CD4-positive, alpha-beta T cell treated with Interleukin-4 for 4 hours (primary cell): ENCODE measurements at regions not wholly inside any gene's neighbourhood (a gene's known extent, or its start where the extent isn't known, plus 50 kb on each side); places are given as distances from the start of the nearest gene placed in this dataset.
A peak's percentile ranks its signal among the peaks of the same experiment; 100 is the strongest.
"Not testable (repeated sequence)": the region's sequence is repeated elsewhere in the genome, so short reads cannot be mapped to it uniquely, and the experiment has no call there.

Experiments
- DNase-seq: peaks from one replicate; pipeline ENCODE4 v3.0.0-alpha.2; 2020

DNA sequence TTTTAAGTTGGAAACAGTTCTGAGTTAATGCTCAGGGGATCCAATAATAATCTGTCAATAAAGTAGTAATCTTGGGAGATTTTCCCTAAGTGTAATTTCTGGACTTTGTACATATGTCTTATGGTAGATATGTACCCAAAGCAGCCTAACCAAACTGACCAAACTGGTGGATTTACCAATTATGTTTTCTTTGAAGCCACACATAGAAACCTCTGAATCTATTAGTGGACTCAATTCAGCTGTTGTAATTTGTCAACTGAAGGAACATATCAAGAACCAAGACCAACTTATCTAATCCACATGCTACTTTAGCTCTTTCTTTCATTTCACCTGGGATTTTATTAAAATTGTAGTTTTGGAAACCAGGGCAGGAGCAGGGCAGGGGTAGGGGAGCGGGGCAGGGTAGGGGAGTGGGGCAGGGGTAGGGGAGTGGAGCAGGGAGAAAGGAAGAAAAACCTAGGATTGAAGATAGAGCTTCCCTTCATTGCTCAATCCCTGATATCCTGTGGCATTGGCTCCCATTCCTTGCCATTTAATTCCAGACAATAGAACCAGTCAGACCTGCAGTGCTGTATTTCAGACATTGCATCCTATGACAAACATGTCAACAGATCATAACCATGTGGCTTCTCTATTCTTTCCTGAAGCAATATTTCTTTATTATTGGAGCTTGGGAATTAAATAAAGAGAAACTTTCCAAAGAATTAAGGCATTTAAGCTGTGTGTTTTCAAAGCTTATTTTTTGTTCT, 101.8 kb downstream of the NFKBIZ start:
- no peak for DNase-seq

DNA sequence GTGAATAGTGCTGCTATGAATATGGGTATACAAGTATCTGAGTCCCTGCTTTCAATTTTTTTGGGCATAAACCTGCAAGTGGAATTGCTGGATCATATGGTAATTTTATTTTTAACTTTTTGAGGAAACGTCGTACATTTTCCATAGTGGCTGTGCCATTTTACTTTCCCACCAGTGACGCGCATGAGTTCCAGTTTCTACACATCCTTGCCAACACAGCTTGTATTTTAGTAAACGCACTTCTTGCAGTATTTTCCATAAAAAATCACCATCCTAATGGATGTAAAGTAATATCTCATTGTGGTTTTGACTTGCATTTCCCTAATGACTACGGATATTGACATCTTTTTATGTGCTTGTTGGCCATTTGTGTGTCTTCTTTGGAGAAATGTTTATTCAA, 105.0 kb downstream of the NFKBIZ start:
- DNase-seq, result no peak

DNA sequence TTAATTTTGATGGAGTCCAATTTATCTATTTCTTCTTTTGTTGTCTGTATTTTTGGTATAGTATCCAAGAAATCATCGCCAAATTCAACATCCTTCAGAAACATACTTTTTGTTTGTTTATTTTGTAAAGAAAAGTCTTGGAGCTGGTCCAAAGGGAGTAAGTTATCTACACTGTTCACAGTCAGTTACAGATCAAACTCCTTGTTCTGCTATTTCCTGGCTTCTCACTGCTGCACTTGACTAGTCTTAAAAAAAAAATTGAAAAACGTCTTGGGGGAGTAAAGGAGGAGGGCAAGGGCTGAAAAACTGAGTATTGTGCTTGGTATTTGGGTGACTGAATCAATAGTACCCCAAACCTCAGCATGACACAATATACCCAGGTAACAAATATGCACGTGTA, 105.6 kb downstream of the NFKBIZ start:
- no peak for DNase-seq

DNA sequence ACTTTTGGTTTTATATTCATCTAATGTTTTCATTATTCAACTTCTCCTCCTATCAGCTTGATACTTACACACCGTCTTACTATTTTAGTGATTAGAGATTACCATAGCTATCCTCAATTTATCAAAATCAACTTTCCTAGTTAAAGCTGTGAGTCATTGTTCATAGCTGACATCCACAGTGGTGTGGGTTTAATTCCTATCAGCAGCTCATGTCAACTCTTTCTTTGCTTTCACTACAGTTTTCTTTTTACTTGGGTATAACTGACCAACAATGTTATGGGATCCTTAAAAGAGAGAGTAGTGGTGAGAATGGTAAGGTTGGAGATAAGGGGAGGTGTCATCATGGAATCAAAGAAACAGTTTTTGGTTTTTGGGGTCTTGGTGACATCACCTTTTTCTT, 112.7 kb downstream of the NFKBIZ start:
- DNase-seq, result no peak

DNA sequence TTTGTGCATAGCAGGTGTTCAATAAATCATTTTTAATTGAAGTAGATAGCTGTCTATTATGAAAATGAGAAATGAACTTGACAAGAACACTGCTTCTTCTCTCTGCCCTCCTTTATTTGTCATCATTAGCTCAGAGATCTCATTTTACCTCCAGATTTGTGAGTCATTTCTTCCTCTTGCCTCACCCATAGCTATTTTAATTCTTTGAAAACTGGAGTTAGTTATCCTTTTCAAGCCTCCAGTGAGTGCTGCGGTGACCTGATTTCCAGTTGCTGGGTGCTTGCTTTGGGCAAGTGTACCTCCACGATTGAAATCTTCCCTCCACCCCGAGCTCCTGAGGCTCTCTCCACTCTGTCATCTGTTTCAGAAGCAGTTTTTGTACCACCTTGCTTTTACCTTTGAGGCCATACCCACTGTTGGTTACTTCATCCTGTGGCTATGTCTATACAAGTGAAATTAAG, 114.6 kb downstream of the NFKBIZ start:
- DNase-seq, result peak; percentile 8

DNA sequence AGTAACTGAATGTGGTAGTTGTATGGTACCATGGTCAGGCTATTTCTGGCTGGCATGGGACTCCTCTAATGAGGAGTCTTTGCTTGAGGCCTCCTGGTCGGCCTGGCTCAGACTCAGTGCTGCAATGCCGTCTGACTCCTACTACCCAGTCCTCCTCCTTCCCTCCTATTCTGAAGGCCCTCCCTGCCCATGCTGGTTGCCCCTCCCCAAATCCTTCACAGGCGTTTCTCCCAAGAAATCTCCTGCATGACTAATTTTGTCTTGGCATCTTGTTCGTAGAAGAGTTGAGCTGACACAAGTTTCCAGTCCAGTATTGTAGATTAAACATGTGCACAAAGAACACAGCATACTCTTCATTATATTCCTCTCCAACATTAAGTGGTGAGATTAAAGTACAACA, 115.5 kb downstream of the NFKBIZ start:
- DNase-seq, result no peak

DNA sequence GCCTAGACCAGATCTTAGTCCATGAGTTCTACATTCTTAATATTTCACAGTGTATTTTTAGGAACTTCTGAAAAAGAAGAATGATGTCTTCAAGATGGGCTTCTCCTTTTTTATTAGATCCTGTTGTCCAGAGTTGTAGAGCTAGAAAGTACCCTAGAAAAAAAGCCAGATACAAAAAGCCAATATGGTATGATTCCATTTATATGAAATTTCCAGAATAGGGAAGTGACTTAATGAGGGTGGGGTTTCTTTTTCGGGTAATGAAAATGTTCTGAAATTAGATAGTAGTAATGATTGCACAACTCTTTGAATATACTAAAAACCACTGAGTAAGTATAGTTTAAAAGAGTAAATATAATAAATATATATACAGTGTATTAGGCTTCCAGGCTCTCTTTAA, 116.9 kb downstream of the NFKBIZ start:
- DNase-seq, result no peak

DNA sequence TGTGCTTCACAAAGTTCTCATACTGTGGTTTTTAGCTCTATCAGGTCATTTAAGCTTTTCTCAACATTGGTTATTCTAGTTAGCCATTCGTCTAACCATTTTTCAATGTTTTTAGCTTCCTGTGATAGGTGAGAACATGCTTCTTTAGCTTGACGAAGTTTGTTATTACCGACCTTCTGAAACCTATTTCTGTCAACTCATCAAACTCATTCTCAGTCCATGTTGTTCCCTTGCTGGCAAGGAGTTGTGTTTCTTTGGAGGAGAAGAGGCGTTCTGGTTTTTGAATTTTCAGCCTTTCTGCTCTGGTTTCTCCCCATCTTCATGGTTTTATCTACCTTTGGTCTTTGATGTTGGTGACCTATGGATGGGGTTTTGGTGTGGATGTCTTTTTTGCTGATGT, 120.9 kb downstream of the NFKBIZ start:
- DNase-seq, result no peak

DNA sequence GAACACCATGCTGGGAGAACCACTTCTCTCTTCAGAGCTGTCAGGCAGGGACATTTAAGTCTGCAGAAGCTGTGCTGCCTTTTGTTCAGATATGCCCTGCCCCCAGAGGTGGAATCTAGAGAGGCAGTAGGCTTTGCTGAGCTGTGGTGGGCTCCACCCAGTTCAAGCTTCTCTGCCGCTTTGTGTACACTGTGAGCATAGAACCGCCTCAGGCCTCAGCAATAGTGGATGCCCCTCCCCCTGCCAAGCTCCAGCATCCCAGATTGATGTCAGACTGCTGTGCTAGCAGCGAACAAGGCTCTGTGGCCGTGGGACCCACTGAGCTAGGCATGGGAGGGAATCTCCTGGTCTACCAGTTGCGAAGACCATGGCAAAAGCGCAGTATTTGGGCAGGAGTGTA, 121.6 kb downstream of the NFKBIZ start:
- no peak for DNase-seq

DNA sequence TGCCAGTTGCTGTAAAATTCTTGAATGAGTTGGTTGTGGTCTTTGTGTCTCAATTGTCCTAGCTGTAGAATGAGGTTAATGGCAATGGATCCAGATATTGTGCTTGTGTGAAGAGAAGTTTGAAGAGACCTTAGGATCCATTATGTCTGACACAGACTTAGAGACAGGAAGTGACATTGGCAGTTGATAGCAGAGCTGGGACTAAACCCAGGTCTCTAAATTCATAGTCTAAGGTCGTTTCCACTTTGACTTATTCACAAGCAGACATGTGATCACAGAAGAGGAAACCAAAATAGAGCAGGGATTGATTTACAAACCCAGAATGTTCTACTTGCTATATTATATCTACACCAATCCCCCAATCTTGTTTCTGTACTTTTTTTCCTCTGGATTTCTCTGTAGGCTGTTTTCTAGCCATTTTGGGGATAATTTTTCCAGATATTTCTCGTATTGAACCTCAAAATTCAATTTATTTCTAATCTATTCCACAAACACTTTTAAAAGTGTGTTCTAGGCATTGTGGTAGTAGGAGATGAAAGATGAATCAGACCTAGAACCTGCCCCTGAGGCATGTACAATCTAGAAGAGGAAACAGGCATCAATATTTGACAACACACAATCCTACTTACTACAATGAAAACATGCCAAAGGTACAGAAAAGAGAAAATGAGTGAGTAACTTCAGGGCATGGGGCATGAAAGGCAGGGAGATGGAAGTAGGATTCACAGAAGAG, 123.3 kb downstream of the NFKBIZ start:
- DNase-seq, result no peak

DNA sequence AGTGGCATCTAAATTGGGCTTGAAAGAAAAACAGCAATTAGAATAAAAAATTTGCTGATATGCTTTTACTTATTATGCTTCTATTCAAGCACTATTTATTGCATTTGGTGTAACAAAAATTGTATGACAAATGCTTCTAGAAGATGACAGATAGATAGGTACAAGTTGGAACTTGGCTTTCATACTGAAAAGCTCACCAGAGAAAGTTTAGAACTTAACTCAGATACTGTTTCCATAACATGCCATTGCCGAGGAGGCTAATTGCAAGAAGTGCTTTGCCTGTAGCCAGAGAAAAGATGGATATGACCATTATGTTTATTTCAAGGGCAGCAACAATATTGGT, 123.8 kb downstream of the NFKBIZ start:
- DNase-seq, result no peak

DNA sequence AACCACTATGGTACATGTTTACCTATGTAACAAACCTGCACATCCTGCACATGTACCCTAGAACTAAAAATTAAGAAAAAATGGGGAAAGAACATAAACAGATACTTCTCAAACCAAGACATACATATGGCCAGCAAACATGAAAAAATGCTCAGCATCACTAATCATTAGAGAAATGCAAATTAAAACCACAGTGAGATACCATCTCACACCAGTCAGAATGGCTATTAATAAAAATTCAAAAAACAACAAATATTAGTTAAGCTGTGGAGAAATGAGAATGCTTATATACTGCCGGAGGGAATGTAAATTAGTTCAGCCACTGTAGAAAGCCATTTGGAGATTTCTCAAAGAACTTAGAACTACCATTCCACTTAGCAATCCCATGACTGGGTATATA, 126.1 kb downstream of the NFKBIZ start:
- DNase-seq, result not testable (repeated sequence)

DNA sequence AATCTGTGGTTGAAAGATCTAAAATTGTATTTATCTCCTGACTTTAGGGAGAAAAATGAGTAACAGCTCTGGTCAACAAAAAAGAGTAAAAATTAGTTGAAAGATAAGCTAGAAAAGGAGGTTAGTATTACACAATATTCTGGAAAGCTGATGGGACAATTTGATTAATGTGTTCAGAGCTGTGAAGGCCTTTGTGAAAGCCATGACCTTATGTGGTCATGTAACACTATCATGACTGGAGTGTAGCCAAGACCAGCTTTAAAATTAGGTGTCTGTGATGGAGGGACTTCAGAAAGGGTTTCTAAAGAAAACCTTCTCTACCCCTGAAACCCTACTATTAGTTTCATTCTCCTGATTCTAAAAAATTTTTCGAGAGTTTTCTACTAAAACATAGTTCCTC, 127.2 kb downstream of the NFKBIZ start:
- DNase-seq, result no peak

DNA sequence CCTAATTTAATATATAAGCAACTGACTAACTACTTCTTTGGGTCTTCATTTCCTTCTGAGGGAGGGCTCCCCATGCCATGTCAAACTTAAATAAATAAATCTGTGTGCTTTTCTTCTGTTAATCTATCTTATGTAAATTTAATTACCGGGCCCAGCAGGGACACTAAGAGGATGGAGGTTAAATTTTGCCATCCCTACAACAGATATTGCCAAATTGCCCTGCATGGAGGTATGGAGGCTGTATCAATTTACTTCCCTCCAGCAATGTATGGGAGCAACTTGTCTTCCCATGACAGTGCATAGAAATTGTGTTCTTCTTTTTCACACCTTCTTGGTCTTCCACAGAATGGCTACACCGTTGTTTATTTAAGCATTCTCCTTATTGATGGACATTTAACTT, 129.0 kb downstream of the NFKBIZ start:
- no peak for DNase-seq

DNA sequence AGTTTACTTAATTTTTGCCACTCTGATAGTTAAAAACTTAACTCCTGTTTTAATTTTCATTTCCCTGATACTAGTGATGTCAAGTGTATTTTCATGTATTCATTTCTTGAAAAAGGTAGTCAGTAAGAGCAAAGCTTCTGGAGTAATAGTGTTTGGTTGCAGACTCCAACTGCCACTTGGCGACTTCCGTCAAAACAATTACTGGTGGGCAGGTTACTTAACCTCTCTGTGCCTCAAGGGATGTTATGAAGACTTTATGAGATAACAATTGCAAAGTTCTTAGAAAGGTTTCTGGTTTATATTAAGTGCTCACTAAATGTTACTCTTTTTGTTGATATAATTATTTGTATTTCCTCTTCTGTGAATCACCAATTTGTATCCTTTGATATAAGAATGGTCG, 129.7 kb downstream of the NFKBIZ start:
- no peak for DNase-seq

DNA sequence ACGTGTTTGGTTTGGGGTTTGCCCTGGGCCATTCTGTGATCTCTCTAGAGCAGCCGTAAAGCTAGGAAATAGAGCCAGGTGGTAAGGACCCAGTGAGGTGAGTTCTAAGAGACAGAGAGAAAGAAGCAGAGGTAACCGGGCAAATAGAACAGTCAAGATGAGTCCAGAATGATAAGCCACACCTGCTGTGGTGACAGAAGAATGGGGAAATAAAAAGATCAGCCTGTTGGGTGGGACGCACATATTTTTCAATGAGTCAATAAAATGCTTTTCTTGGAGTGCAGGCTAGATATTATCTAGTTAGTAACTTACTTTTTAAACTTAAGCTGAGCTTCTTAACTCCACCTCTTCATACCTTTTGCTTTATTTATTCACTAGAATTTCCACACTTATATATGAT, 135.0 kb downstream of the NFKBIZ start:
- DNase-seq, result no peak

DNA sequence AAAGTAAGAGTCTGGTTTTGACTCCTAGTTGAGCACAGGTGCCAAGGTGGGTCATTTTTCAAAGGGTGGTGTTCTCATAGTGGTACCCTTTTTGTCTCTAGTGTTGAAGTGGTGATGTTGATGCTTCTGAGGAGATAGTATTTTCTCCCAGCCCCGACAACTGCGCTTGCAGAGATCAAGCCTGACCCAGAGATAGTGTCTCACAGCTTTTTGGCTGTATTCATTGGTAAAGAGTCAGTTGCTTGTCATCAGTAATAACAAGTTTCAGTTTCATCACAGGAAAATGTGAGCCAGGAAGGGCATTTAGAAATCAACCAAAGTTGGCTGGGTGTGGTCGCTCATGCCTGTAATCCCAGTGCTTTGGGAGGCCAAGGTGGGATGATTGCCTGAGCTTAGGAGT, 139.3 kb downstream of the NFKBIZ start:
- DNase-seq, result peak; percentile 29

DNA sequence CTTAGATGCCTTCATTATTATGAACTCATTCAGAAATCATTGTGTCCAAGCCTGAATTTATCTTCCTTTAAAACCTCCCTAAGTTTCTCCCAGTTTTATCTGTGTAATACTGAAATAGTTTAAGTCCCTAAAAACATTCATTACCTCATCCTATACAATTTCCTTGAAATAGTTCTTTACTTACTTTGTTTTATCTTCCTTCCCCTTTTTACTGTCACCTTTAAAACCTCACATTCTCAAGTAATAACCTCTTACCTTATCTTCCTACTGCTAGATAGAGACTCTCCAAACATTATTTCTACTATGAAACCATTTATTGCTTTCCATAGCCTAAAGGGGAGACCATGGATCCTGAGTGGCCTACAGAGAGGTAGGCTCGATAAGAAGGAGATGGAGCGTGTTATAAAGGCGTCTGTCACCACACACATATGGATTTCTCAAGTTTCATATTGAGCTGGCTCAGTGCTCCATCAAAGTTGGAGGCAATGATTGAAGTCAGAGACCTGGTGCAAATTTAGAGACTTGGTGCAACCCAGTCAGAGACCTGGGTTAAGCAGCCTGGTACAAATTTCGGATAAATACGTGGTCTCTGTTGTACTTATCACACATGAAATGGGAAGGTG, 140.4 kb downstream of the NFKBIZ start:
- no peak for DNase-seq

DNA sequence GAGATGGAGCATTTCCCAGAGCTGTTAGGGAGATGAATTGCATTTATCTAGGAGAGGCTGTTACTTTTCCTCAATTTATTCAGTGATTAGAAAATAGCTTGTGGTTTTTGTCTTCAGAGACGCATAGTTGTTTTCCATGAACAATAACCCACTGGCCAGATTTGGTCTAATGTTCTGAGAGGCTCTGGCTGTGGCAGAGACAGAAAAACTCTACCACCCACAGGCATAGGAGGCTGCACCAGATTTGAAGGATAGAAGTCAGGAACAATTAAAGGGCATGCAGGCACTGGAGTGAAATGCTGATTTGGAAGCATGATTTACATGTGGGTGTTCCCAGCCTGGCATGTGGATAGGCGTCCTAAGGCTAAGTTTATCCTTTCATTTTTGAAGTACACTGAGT, 143.5 kb downstream of the NFKBIZ start:
- DNase-seq, result no peak

DNA sequence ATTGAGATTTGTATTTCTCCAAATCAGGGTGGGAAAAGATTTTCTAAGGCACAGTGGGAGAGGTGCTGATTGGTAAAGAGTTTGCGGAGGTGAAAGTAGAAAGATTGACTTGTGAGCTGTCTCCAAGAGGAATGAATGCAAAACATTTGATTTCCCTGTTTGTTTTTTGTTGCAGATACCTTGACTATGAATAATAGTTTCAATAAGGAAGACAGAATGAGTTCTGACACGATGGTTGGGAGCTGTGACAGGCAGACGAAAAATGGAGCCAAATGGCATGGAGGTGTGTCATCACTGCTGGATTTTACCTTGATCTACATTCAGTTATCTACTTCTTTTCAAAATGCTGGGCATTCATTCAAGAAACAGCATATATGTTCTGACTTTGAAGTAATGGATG, 145.1 kb downstream of the NFKBIZ start:
- DNase-seq, result no peak

DNA sequence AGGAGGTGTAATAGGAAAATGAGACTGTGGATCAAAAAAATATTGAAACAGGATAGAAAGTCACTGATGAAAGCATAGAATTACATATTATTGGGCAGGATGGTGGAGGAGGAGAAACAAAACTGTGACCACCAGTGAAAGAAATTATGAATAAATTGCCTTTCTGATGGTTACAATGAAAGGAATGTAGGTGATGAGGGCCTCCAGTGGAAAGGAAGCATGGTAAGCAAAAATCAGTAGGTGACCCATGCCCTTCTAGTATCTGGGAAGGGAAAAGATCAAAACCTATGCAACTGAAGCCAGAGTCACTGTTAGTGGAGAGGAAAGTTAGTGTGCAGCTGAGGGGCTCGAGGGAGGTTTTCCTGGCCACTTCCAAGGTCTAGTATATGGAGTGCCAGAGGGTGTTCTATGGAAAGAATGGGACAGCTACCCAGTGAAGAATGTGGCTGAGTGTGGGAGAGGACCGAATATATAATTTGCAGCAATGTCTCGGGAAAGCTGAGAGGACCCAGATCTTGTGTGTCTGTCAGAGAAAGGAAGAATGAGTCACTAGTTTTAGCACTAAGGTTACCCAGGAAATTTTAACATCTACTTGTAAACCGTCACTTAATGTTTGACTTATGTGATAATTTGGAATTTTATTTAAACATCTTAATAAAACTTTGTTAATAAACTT, 146.2 kb downstream of the NFKBIZ start:
- no peak for DNase-seq

DNA sequence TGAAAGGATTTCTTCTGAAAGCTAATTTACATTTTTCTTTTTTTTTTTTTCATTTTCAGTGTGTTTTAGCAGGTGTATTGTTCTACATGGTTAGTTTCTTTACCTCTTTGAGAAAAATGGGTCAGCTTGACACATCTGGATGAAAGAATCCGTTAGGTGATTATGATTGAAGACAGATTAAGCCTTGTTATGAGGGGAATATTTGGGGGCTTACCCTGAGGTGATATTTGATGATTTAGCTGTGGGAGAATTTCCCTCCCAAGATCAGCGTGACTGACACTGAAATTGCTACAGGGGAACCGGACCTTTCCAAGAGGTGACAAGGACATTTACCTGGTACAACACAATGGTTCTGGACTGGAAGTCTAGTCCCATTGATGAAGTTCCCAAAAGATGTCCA, 147.5 kb downstream of the NFKBIZ start:
- no peak for DNase-seq

DNA sequence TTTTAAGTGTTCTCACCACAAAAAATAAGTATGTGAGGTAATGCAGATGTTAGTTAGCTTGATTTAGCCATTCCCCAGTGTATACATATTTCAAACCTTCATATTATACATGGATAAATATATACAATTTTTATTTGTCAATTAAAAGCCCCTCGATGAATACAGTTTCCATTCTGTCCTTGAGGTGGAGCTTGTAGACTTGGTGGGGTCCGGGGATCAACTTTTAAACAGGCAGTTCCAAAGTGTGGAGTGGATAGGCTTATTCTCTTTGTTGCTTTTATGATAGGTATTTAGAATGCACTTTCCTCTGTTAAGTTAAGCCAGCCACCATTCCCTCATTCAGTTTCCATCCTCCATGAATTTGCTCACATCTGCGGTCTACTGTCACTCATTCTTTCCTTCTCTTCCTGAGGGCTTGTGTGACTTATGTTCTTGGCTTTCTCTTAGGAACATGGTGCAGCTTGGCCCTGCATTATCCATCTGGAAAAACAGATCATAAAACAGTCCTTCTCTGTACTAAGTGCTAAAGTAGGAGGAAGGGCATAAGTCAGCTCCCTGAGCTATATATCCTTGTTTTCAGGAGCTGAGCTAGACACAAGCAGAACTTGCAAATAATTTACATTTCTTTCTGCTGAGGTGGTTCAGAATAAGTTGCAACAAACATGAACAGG, 149.1 kb downstream of the NFKBIZ start:
- DNase-seq, result no peak
